ENCODE measurements at regions not wholly inside any gene's neighbourhood (a gene's known extent, or its start where the extent isn't known, plus 50 kb on each side); places are given as distances from the start of the nearest gene placed in this dataset.

GRCh38 chr2:128549646-128550260 lies 231.1 kb upstream of the HS6ST1 start:
- no peak for TF ChIP-seq CTCF (IDR thresholded peaks at IDR 0.05; ENCODE audit: low read depth, low read length)
- DNase-seq (ENCODE audit: low read depth in 2 of 2): no peak
- H3K4me3 ChIP-seq (replicated peaks in 1 of 2; ENCODE audit: low read depth in 2 of 2, low read length in 2 of 2): no peak overlapping the region

GRCh38 chr2:128550389-128550788 lies 231.7 kb upstream of the HS6ST1 start:
- no peak for DNase-seq (ENCODE audit: low read depth in 2 of 2)
- no peak overlapping the region for H3K4me3 ChIP-seq (replicated peaks in 1 of 2; ENCODE audit: low read depth in 2 of 2, low read length in 2 of 2)
- no peak for TF ChIP-seq CTCF (IDR thresholded peaks at IDR 0.05; ENCODE audit: low read depth, low read length)

- no peak for TF ChIP-seq CTCF (IDR thresholded peaks at IDR 0.05; ENCODE audit: low read depth, low read length)
- no peak for DNase-seq (ENCODE audit: low read depth in 2 of 2)
- no peak overlapping the region for H3K4me3 ChIP-seq (replicated peaks in 1 of 2; ENCODE audit: low read depth in 2 of 2, low read length in 2 of 2)
Measured at GRCh38 chr2:128550801-128551416, 232.2 kb upstream of the HS6ST1 start.

GRCh38 chr2:128551435-128551834 lies 232.8 kb upstream of the HS6ST1 start:
- DNase-seq (ENCODE audit: low read depth in 2 of 2): no peak

GRCh38 chr2:128552141-128552805 lies 233.6 kb upstream of the HS6ST1 start:
- no peak for DNase-seq (ENCODE audit: low read depth in 2 of 2)
- TF ChIP-seq CTCF (IDR thresholded peaks at IDR 0.05; ENCODE audit: low read depth, low read length): no peak
- no peak overlapping the region for H3K4me3 ChIP-seq (replicated peaks in 1 of 2; ENCODE audit: low read depth in 2 of 2, low read length in 2 of 2)

More at GRCh38 chr2:128551435-128551834, 232.8 kb upstream of the HS6ST1 start:
- no peak for TF ChIP-seq CTCF (IDR thresholded peaks at IDR 0.05; ENCODE audit: low read depth, low read length)
- no peak overlapping the region for H3K4me3 ChIP-seq (replicated peaks in 1 of 2; ENCODE audit: low read depth in 2 of 2, low read length in 2 of 2)

GRCh38 chr2:128552806-128553551 lies 234.3 kb upstream of the HS6ST1 start:
- no peak overlapping the region for H3K4me3 ChIP-seq (replicated peaks in 1 of 2; ENCODE audit: low read depth in 2 of 2, low read length in 2 of 2)
- DNase-seq (ENCODE audit: low read depth in 2 of 2): peak in 1 of 2 donors; percentile 58
- no peak for TF ChIP-seq CTCF (IDR thresholded peaks at IDR 0.05; ENCODE audit: low read depth, low read length)
